Mesenchymal stem cell (in vitro differentiated cells and primary cell): ENCODE measurements at regions not wholly inside any gene's neighbourhood (a gene's known extent, or its start where the extent isn't known, plus 50 kb on each side); places are given as distances from the start of the nearest gene placed in this dataset.
"Not testable (repeated sequence)": the region's sequence is repeated elsewhere in the genome, so short reads cannot be mapped to it uniquely, and the experiment has no call there.

ENCODE experiments used
- DNase-seq: peaks from one replicate; pipeline ENCODE4 v3.0.0-alpha.2; 2013
- H2AFZ ChIP-seq: one replicate; pipeline ENCODE4 v1.6.1; 2013; ENCODE audit warnings: low read depth, mild to moderate bottlenecking, control low read depth, inconsistent platforms, low read length, moderate library complexity
- H2AK5ac ChIP-seq: 2 replicates; pipeline ENCODE4 v1.6.1; 2013; ENCODE audit warnings: low read length, moderate library complexity, mild to moderate bottlenecking, inconsistent platforms; ENCODE audit not compliant: severe bottlenecking
- H2BK120ac ChIP-seq: one replicate; pipeline ENCODE4 v1.6.1; 2013; ENCODE audit warnings: low read depth, mild to moderate bottlenecking, inconsistent platforms, low read length, moderate library complexity
- H2BK12ac ChIP-seq, 2 experiments: one replicate each; pipeline ENCODE4 v1.6.1; 2013; ENCODE audit warnings: inconsistent platforms in 2 of 2, low read length in 2 of 2, mild to moderate bottlenecking in 2 of 2, moderate library complexity in 2 of 2, control low read depth in 1 of 2
- H2BK15ac ChIP-seq: one replicate; pipeline ENCODE4 v1.6.1; 2013; ENCODE audit warnings: mild to moderate bottlenecking, low read depth, inconsistent platforms; ENCODE audit not compliant: poor library complexity, severe bottlenecking
- H2BK5ac ChIP-seq: 2 replicates; pipeline ENCODE4 v1.6.1; 2013; ENCODE audit warnings: low read depth, mild to moderate bottlenecking, low read length, control low read depth, inconsistent platforms; ENCODE audit not compliant: poor library complexity, severe bottlenecking
- H3K14ac ChIP-seq, 2 experiments: one replicate each; pipeline ENCODE4 v1.6.1; 2013; ENCODE audit warnings: inconsistent platforms in 2 of 2, low read length in 2 of 2, control low read depth in 1 of 2, mild to moderate bottlenecking in 1 of 2, moderate library complexity in 1 of 2
- H3K18ac ChIP-seq, 2 experiments: one replicate each; pipeline ENCODE4 v1.6.1; 2013; ENCODE audit warnings: inconsistent platforms in 2 of 2, low read length in 2 of 2, control low read depth in 1 of 2, low read depth in 1 of 2, mild to moderate bottlenecking in 1 of 2
- H3K23ac ChIP-seq, 2 experiments: one replicate each; pipeline ENCODE4 v1.6.1; 2013; ENCODE audit warnings: inconsistent platforms in 2 of 2, low read length in 2 of 2, mild to moderate bottlenecking in 2 of 2, moderate library complexity in 2 of 2, control low read depth in 1 of 2
- H3K27ac ChIP-seq: 2 replicates; pipeline ENCODE4 v1.5.1; 2013; ENCODE audit warnings: mild to moderate bottlenecking, moderate library complexity, low read length, control low read depth, inconsistent platforms; ENCODE audit not compliant: poor library complexity, severe bottlenecking
- H3K27me3 ChIP-seq, 2 experiments: 2 replicates each; pipeline versions ENCODE4 v1.6.1 to v1.7.0; 2013; ENCODE audit warnings: low read length in 2 of 2, mild to moderate bottlenecking in 2 of 2, moderate library complexity in 2 of 2, control low read depth in 1 of 2, inconsistent platforms in 1 of 2; ENCODE audit not compliant: control insufficient read depth in 1 of 2, insufficient read depth in 1 of 2
- H3K36me3 ChIP-seq, 2 experiments: 2 replicates each; pipeline versions ENCODE4 v1.6.1 to v1.7.0; 2013; ENCODE audit warnings: low read length in 2 of 2, control low read depth in 1 of 2, inconsistent platforms in 1 of 2, low read depth in 1 of 2, mild to moderate bottlenecking in 1 of 2; ENCODE audit not compliant: insufficient read depth in 2 of 2, control insufficient read depth in 1 of 2
- H3K4ac ChIP-seq, 2 experiments: one replicate each; pipeline ENCODE4 v1.6.1; 2013; ENCODE audit warnings: inconsistent platforms in 2 of 2, low read length in 2 of 2, mild to moderate bottlenecking in 2 of 2, moderate library complexity in 2 of 2, control low read depth in 1 of 2, low read depth in 1 of 2
- H3K4me1 ChIP-seq: 2 replicates; pipeline ENCODE4 v1.6.1; 2013; ENCODE audit warnings: low read depth, low read length, control low read depth; ENCODE audit not compliant: control insufficient read depth, insufficient read depth
- H3K4me2 ChIP-seq: 2 replicates; pipeline ENCODE4 v1.6.1; 2013; ENCODE audit warnings: low read length, mild to moderate bottlenecking, inconsistent platforms; ENCODE audit not compliant: poor library complexity, severe bottlenecking
- H3K4me3 ChIP-seq, 2 experiments: 2 replicates each; pipeline versions ENCODE4 v1.5.1 to v1.7.0; 2013; ENCODE audit warnings: low read length in 2 of 2, mild to moderate bottlenecking in 2 of 2, control low read depth in 1 of 2, low read depth in 1 of 2; ENCODE audit not compliant: insufficient read depth in 1 of 2
- H3K79me1 ChIP-seq: replicated peaks from 2 replicates; pipeline ENCODE4 v1.6.1; 2013; ENCODE audit warnings: mild to moderate bottlenecking, control low read depth, low read length, inconsistent platforms; ENCODE audit not compliant: poor library complexity, severe bottlenecking
- H3K9ac ChIP-seq: 2 replicates; pipeline ENCODE4 v1.7.0; 2013; ENCODE audit warnings: mild to moderate bottlenecking, low read length, moderate library complexity
- H3K9me3 ChIP-seq: 2 replicates; pipeline ENCODE4 v1.7.0; 2013; ENCODE audit warnings: mild to moderate bottlenecking, low read length; ENCODE audit not compliant: control insufficient read depth
- H4K8ac ChIP-seq: one replicate; pipeline ENCODE4 v1.6.1; 2013; ENCODE audit warnings: inconsistent platforms, mild to moderate bottlenecking, low read length, moderate library complexity
- H4K91ac ChIP-seq: one replicate; pipeline ENCODE4 v1.6.1; 2013; ENCODE audit warnings: mild to moderate bottlenecking, low read length, inconsistent platforms
- WGBS: methylation state at CpG from one replicate; pipeline ENCODE4 v1.1.7; 2013; ENCODE audit warnings: mixed read lengths; 5-methylcytosine and 5-hydroxymethylcytosine counted together

DNA sequence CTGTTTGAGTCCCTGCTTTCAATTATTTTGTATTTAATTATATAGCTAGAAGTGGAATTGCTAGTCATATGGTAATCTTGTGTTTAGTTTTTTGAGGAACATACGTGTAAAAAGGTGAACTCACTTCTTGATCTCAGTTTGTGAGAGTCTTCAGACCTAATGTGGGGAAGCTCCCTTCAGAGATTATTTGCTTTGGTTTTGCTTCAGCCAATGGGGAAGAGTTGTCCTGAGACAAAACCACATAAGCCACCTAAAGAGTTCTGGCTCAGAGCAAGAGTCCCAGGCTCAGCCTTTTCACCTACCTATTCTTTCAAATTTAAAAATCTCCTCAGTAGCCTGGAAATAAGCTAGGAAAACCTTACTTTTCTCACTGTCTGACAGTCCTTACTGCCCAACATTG, 138.4 kb downstream of the UCK2 start:
- Histone ChIP-seq H3K4me3 (no peak overlapping the region), H3K27me3 (no peaks in the 10 kb centered on the region)
- no peak for DNase-seq

DNA sequence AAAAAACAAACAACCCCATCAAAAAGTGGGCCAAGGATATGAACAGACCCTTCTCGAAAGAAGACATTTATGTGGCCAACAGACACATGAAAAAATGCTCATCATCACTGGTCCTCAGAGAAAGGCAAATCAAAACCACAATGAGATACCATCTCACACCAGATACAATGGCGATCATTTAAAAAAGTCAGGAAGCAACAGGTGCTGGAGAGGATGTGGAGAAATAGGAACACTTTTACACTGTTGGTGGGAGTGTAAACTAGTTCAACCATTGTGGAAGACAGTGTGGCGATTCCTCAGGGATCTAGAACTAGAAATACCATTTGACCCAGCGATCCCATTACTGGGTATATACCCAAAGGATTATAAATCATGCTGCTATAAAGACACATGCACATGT, 142.0 kb downstream of the UCK2 start:
- not testable (repeated sequence) for H2BK15ac ChIP-seq, H2BK120ac ChIP-seq, H2AFZ ChIP-seq, H3K4me3 ChIP-seq, H2BK5ac ChIP-seq, H4K8ac ChIP-seq, H3K36me3 ChIP-seq, H3K9ac ChIP-seq, H3K27ac ChIP-seq, H2AK5ac ChIP-seq, H3K4me1 ChIP-seq, H3K9me3 ChIP-seq, H3K4ac ChIP-seq, H3K4me2 ChIP-seq, H3K23ac ChIP-seq, DNase-seq, H4K91ac ChIP-seq, H3K27me3 ChIP-seq, H2BK12ac ChIP-seq, H3K79me1 ChIP-seq, H3K14ac ChIP-seq, H3K18ac ChIP-seq
- 70% methylated on average over 1 of the region's 4 CpGs for WGBS

More for the DNA sequence above, 138.4 kb downstream of the UCK2 start:
- H2AFZ ChIP-seq, result no peak overlapping the region
- no peak overlapping the region for H3K9ac ChIP-seq
- H3K9me3 ChIP-seq, result no peaks in the 10 kb centered on the region
- no peaks in the 10 kb centered on the region for H3K4me1 ChIP-seq
- no peak overlapping the region for H3K4me2 ChIP-seq
- WGBS, result 85% methylated on average over 1 of the region's 1 CpG
- no peak overlapping the region for H2BK120ac ChIP-seq
- H3K14ac ChIP-seq, result no peak overlapping the region
- no peak overlapping the region for H2BK15ac ChIP-seq
- no peaks in the 10 kb centered on the region for H3K36me3 ChIP-seq
- no peak overlapping the region for H4K91ac ChIP-seq
- H3K27ac ChIP-seq, result no peak overlapping the region
- H2BK5ac ChIP-seq, result no peak overlapping the region
- no peak overlapping the region for H2BK12ac ChIP-seq
- H3K23ac ChIP-seq, result no peak overlapping the region
- no peak overlapping the region for H3K18ac ChIP-seq
- H3K79me1 ChIP-seq, result no peaks in the 10 kb centered on the region
- H3K4ac ChIP-seq, result no peak overlapping the region
- no peak overlapping the region for H4K8ac ChIP-seq
- no peak overlapping the region for H2AK5ac ChIP-seq

DNA sequence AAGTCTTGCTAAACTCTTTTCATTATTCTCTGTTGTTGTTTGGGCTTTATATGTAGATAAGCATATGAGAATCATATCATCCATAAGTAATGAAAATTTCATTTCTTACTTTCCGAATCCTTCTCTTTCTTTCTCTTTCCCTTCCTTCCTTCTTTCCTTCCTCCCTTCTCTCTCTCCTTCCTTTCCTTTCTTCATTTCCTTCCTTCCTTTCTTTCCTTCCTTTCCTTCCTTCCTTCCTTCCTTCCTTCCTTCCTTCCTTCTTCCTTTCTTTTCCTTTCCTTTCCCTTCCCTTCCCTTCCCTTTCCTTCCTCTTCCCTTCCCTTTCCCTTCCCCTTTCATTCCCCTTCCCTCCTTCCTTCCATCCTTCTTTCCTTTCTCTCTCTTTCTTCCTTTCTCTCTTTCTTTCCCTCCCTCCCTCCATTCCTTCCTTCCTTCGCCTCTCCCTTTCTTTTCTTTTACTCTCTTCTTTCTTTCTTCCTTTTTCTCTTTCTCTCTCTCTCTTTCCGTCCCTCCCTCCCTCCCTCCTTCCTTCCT, 147.3 kb downstream of the UCK2 start:
- H3K23ac ChIP-seq, result no peak overlapping the region
- no peak for DNase-seq
- WGBS, result 74% methylated on average over 3 of the region's 3 CpGs

DNA sequence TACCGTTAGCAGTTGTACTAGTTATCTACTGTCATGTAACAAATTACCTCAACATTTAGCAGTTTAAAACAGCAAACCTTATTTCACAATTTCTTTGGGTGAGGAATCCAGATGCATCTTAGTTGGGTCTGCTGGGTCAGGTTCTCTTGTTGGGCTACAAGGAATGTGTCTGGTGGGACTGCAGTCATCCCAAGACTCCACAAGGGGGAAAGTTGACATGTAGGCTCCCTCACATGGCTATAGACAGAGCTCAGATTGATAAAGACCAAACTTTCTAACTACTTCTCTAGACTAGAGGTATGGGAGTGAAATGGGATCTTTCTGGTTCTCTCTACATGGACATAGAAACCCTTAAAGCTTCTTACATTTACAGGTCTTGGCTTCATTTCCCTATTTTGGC, 160.9 kb downstream of the UCK2 start:
- H3K4me1 ChIP-seq, result no peaks in the 10 kb centered on the region
- H2AK5ac ChIP-seq, result no peak overlapping the region
- H3K18ac ChIP-seq, result no peak overlapping the region
- no peak overlapping the region for H2BK120ac ChIP-seq
- no peak overlapping the region for H4K91ac ChIP-seq
- no peak overlapping the region for H3K14ac ChIP-seq
- no peak overlapping the region for H3K4ac ChIP-seq
- no peaks in the 10 kb centered on the region for H3K27me3 ChIP-seq
- DNase-seq, result no peak
- H3K4me2 ChIP-seq, result no peak overlapping the region
- no peak overlapping the region for H4K8ac ChIP-seq
- H3K27ac ChIP-seq, result no peak overlapping the region
- H3K36me3 ChIP-seq, result no peaks in the 10 kb centered on the region
- no peaks in the 10 kb centered on the region for H3K79me1 ChIP-seq
- no peak overlapping the region for H2BK12ac ChIP-seq
- H3K23ac ChIP-seq, result no peak overlapping the region
- H3K4me3 ChIP-seq, result no peak overlapping the region
- H2BK5ac ChIP-seq, result no peak overlapping the region
- H3K9me3 ChIP-seq, result no peaks in the 10 kb centered on the region
- no CpG with 5 or more reads among the region's 1 CpG for WGBS
- no peak overlapping the region for H3K9ac ChIP-seq
- no peak overlapping the region for H2BK15ac ChIP-seq
- H2AFZ ChIP-seq, result no peak overlapping the region

More for the DNA sequence above, 147.3 kb downstream of the UCK2 start:
- Histone ChIP-seq H3K14ac (no peak overlapping the region), H2AFZ (no peak overlapping the region), H3K4ac (no peak overlapping the region), H3K18ac (no peak overlapping the region), H2BK120ac (no peak overlapping the region), H2BK12ac (no peak overlapping the region), H3K27ac (no peak overlapping the region), H3K4me2 (no peak overlapping the region), H2BK15ac (no peak overlapping the region), H3K4me3 (no peak overlapping the region), H2AK5ac (no peak overlapping the region), H3K9me3 (no peaks in the 10 kb centered on the region), H3K36me3 (no peaks in the 10 kb centered on the region), H3K9ac (no peak overlapping the region), H2BK5ac (no peak overlapping the region), H4K8ac (no peak overlapping the region), H3K27me3 (no peaks in the 10 kb centered on the region), H3K4me1 (no peaks in the 10 kb centered on the region), H4K91ac (no peak overlapping the region), H3K79me1 (no peaks in the 10 kb centered on the region)
